ENCODE measurements at regions not wholly inside any gene's neighbourhood (a gene's known extent, or its start where the extent isn't known, plus 50 kb on each side); places are given as distances from the start of the nearest gene placed in this dataset.

DNA sequence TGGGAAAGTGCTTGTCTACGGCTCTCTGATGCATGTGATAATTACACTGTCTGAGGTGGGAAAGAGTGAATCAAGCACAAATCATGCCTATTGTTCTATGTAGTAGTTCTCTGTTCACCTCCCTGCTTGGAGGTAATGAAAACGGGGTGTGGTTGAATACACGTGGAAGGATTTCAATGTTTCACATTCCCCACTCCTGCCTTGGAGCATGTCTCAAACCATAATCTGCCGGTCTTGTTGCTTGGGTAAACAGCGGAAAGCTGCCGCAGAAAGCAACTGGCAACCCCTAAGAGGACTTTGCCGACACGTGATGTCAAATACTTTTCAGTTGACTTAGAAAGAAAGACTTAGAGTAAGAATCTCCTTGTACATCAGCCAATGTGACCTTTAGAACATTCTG, 63.5 kb upstream of the MOCS2 start:
- DNase-seq (no peak), ATAC-seq (ENCODE audit: low read depth) (no peak)
- no peak overlapping the region for H3K4me3 Mint-ChIP-seq
- CTCF ChIA-PET = no interaction called here
- Histone ChIP-seq H3K4me2 (replicated peaks; ENCODE audit: low read depth, low read length, poor library complexity, severe bottlenecking) (no peak overlapping the region), H3K4me1 (ENCODE audit: control insufficient read depth in 2 of 2, insufficient read depth in 2 of 2, low read length in 2 of 2) (no peaks in the 10 kb centered on the region), H3K36me3 (replicated peaks in 1 of 2; ENCODE audit: control extremely low read depth in 1 of 2, control insufficient read depth in 1 of 2, extremely low read depth in 1 of 2, insufficient read depth in 2 of 2, low read length in 1 of 2) (no peaks in the 10 kb centered on the region), H3K9me3 (ENCODE audit: control extremely low read depth in 1 of 3, control insufficient read depth in 2 of 3, insufficient read depth in 1 of 3, low read length in 2 of 3) (no peaks in the 10 kb centered on the region), H2AFZ (ENCODE audit: insufficient read depth, low read depth, low read length, poor library complexity, severe bottlenecking) (no peak overlapping the region), H3K27me3 (replicated peaks in 1 of 4; ENCODE audit: control extremely low read depth in 1 of 4, control insufficient read depth in 3 of 4, insufficient read depth in 4 of 4, low read length in 3 of 4) (no peaks in the 10 kb centered on the region), H3K79me2 (ENCODE audit: control insufficient read depth, insufficient read depth, low read length) (no peaks in the 10 kb centered on the region), H3K27ac (ENCODE audit: low read length in 2 of 2) (no peak overlapping the region), H3K9ac (ENCODE audit: low read length) (no peak overlapping the region), H4K20me1 (ENCODE audit: control insufficient read depth, insufficient read depth, low read length, poor library complexity, severe bottlenecking) (no peaks in the 10 kb centered on the region), H3K4me3 (ENCODE audit: control extremely low read depth in 1 of 5, extremely low read depth in 1 of 5, insufficient read depth in 1 of 5, low read depth in 2 of 5, low read length in 4 of 5) (no peak overlapping the region)
- no peaks in the 10 kb centered on the region for H3K4me1 Mint-ChIP-seq
- POLR2A ChIA-PET = no interaction called here
- intact Hi-C loops (cut with micrococcal nuclease) = loop anchor here (5.0 kb wide), 1 partner anchor 1054 kb away; no protein-coding TSS in a partner anchor
- no peak overlapping the region for H3K27ac Mint-ChIP-seq
- peaks cover 11% of the 10 kb centered on the region for H3K27me3 Mint-ChIP-seq
- TF ChIP-seq, protein P1, sequence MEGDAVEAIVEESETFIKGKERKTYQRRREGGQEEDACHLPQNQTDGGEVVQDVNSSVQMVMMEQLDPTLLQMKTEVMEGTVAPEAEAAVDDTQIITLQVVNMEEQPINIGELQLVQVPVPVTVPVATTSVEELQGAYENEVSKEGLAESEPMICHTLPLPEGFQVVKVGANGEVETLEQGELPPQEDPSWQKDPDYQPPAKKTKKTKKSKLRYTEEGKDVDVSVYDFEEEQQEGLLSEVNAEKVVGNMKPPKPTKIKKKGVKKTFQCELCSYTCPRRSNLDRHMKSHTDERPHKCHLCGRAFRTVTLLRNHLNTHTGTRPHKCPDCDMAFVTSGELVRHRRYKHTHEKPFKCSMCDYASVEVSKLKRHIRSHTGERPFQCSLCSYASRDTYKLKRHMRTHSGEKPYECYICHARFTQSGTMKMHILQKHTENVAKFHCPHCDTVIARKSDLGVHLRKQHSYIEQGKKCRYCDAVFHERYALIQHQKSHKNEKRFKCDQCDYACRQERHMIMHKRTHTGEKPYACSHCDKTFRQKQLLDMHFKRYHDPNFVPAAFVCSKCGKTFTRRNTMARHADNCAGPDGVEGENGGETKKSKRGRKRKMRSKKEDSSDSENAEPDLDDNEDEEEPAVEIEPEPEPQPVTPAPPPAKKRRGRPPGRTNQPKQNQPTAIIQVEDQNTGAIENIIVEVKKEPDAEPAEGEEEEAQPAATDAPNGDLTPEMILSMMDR (IDR thresholded peaks at IDR 0.05) = no peak
- no peak for TF ChIP-seq EZH2 (IDR thresholded peaks at IDR 0.05; ENCODE audit: borderline replicate concordance, insufficient read depth, low read depth, low read length, poor library complexity, severe bottlenecking)
- no peaks in the 10 kb centered on the region for H3K9me3 Mint-ChIP-seq (ENCODE audit: insufficient read depth)
- 80% methylated on average over 1 of the region's 8 CpGs for WGBS (ENCODE audit: insufficient coverage)

DNA sequence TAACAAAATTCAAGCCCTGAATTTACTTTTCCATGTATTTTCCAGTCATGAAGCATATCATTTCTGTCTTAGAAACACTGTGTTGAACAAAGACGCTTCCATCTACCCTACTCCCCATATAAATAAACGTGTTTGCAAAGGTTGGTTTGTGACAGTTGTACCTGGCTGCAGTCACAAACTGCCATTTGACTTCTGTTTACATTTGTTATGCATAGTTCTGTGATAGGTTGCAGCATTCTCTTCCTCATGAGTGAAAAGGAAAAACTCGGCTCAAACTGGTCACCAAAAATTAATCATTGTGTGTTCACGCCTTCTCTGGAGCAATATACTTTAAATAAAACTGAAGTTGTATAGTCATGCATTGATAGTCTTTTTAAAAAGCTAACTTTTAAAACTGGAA, 69.3 kb upstream of the MOCS2 start:
- H3K9me3 Mint-ChIP-seq (ENCODE audit: insufficient read depth) = no peaks in the 10 kb centered on the region

More for the DNA sequence above, 69.3 kb upstream of the MOCS2 start:
- ChIA-PET POLR2A (no interaction called here), CTCF (no interaction called here)
- WGBS (ENCODE audit: insufficient coverage) = no CpG with 5 or more reads among the region's 4 CpGs
- H3K27me3 ChIP-seq (replicated peaks in 1 of 4; ENCODE audit: control extremely low read depth in 1 of 4, control insufficient read depth in 3 of 4, insufficient read depth in 4 of 4, low read length in 3 of 4) = no peaks in the 10 kb centered on the region
- no peak overlapping the region for H3K9ac ChIP-seq (ENCODE audit: low read length)
- Mint-ChIP-seq H3K4me1 (no peaks in the 10 kb centered on the region), H3K27me3 (peaks cover 8% of the 10 kb centered on the region), H3K4me3 (no peak overlapping the region), H3K27ac (no peak overlapping the region)
- no peaks in the 10 kb centered on the region for H3K9me3 ChIP-seq (ENCODE audit: control extremely low read depth in 1 of 3, control insufficient read depth in 2 of 3, insufficient read depth in 1 of 3, low read length in 2 of 3)
- no peak overlapping the region for H3K4me3 ChIP-seq (ENCODE audit: control extremely low read depth in 1 of 5, extremely low read depth in 1 of 5, insufficient read depth in 1 of 5, low read depth in 2 of 5, low read length in 4 of 5)
- H4K20me1 ChIP-seq (ENCODE audit: control insufficient read depth, insufficient read depth, low read length, poor library complexity, severe bottlenecking) = no peaks in the 10 kb centered on the region
- no peak overlapping the region for H3K27ac ChIP-seq (ENCODE audit: low read length in 2 of 2)
- H2AFZ ChIP-seq (ENCODE audit: insufficient read depth, low read depth, low read length, poor library complexity, severe bottlenecking) = no peak overlapping the region
- no peak overlapping the region for H3K4me2 ChIP-seq (replicated peaks; ENCODE audit: low read depth, low read length, poor library complexity, severe bottlenecking)
- intact Hi-C loops (cut with micrococcal nuclease) = no loop called here
- H3K79me2 ChIP-seq (ENCODE audit: control insufficient read depth, insufficient read depth, low read length) = no peaks in the 10 kb centered on the region
- H3K4me1 ChIP-seq (ENCODE audit: control insufficient read depth in 2 of 2, insufficient read depth in 2 of 2, low read length in 2 of 2) = no peaks in the 10 kb centered on the region
- H3K36me3 ChIP-seq (replicated peaks in 1 of 2; ENCODE audit: control extremely low read depth in 1 of 2, control insufficient read depth in 1 of 2, extremely low read depth in 1 of 2, insufficient read depth in 2 of 2, low read length in 1 of 2) = no peaks in the 10 kb centered on the region
- TF ChIP-seq, protein P1 (IDR thresholded peaks at IDR 0.05) = no peak
- TF ChIP-seq EZH2 (IDR thresholded peaks at IDR 0.05; ENCODE audit: borderline replicate concordance, insufficient read depth, low read depth, low read length, poor library complexity, severe bottlenecking) = no peak
- ATAC-seq (ENCODE audit: low read depth) = no peak
- no peak for DNase-seq

Data from B cell (primary cell).